Mesenchymal stem cell (in vitro differentiated cells and primary cell): ENCODE measurements at regions not wholly inside any gene's neighbourhood (a gene's known extent, or its start where the extent isn't known, plus 50 kb on each side); places are given as distances from the start of the nearest gene placed in this dataset.

Experiments used
- DNase-seq: peaks from one replicate; pipeline ENCODE4 v3.0.0-alpha.2; 2013
- H2AFZ ChIP-seq: one replicate; pipeline ENCODE4 v1.6.1; 2013; ENCODE audit warnings: low read depth, mild to moderate bottlenecking, control low read depth, inconsistent platforms, low read length, moderate library complexity
- H2AK5ac ChIP-seq: 2 replicates; pipeline ENCODE4 v1.6.1; 2013; ENCODE audit warnings: low read length, moderate library complexity, mild to moderate bottlenecking, inconsistent platforms; ENCODE audit not compliant: severe bottlenecking
- H2BK120ac ChIP-seq: one replicate; pipeline ENCODE4 v1.6.1; 2013; ENCODE audit warnings: low read depth, mild to moderate bottlenecking, inconsistent platforms, low read length, moderate library complexity
- H2BK12ac ChIP-seq, 2 experiments: one replicate each; pipeline ENCODE4 v1.6.1; 2013; ENCODE audit warnings: inconsistent platforms in 2 of 2, low read length in 2 of 2, mild to moderate bottlenecking in 2 of 2, moderate library complexity in 2 of 2, control low read depth in 1 of 2
- H2BK15ac ChIP-seq: one replicate; pipeline ENCODE4 v1.6.1; 2013; ENCODE audit warnings: mild to moderate bottlenecking, low read depth, inconsistent platforms; ENCODE audit not compliant: poor library complexity, severe bottlenecking
- H2BK5ac ChIP-seq: 2 replicates; pipeline ENCODE4 v1.6.1; 2013; ENCODE audit warnings: low read depth, mild to moderate bottlenecking, low read length, control low read depth, inconsistent platforms; ENCODE audit not compliant: poor library complexity, severe bottlenecking
- H3K14ac ChIP-seq, 2 experiments: one replicate each; pipeline ENCODE4 v1.6.1; 2013; ENCODE audit warnings: inconsistent platforms in 2 of 2, low read length in 2 of 2, control low read depth in 1 of 2, mild to moderate bottlenecking in 1 of 2, moderate library complexity in 1 of 2
- H3K18ac ChIP-seq, 2 experiments: one replicate each; pipeline ENCODE4 v1.6.1; 2013; ENCODE audit warnings: inconsistent platforms in 2 of 2, low read length in 2 of 2, control low read depth in 1 of 2, low read depth in 1 of 2, mild to moderate bottlenecking in 1 of 2
- H3K23ac ChIP-seq, 2 experiments: one replicate each; pipeline ENCODE4 v1.6.1; 2013; ENCODE audit warnings: inconsistent platforms in 2 of 2, low read length in 2 of 2, mild to moderate bottlenecking in 2 of 2, moderate library complexity in 2 of 2, control low read depth in 1 of 2
- H3K27ac ChIP-seq: 2 replicates; pipeline ENCODE4 v1.5.1; 2013; ENCODE audit warnings: mild to moderate bottlenecking, moderate library complexity, low read length, control low read depth, inconsistent platforms; ENCODE audit not compliant: poor library complexity, severe bottlenecking
- H3K27me3 ChIP-seq, 2 experiments: 2 replicates each; pipeline versions ENCODE4 v1.6.1 to v1.7.0; 2013; ENCODE audit warnings: low read length in 2 of 2, mild to moderate bottlenecking in 2 of 2, moderate library complexity in 2 of 2, control low read depth in 1 of 2, inconsistent platforms in 1 of 2; ENCODE audit not compliant: control insufficient read depth in 1 of 2, insufficient read depth in 1 of 2
- H3K36me3 ChIP-seq, 2 experiments: 2 replicates each; pipeline versions ENCODE4 v1.6.1 to v1.7.0; 2013; ENCODE audit warnings: low read length in 2 of 2, control low read depth in 1 of 2, inconsistent platforms in 1 of 2, low read depth in 1 of 2, mild to moderate bottlenecking in 1 of 2; ENCODE audit not compliant: insufficient read depth in 2 of 2, control insufficient read depth in 1 of 2
- H3K4ac ChIP-seq, 2 experiments: one replicate each; pipeline ENCODE4 v1.6.1; 2013; ENCODE audit warnings: inconsistent platforms in 2 of 2, low read length in 2 of 2, mild to moderate bottlenecking in 2 of 2, moderate library complexity in 2 of 2, control low read depth in 1 of 2, low read depth in 1 of 2
- H3K4me1 ChIP-seq: 2 replicates; pipeline ENCODE4 v1.6.1; 2013; ENCODE audit warnings: low read depth, low read length, control low read depth; ENCODE audit not compliant: control insufficient read depth, insufficient read depth
- H3K4me2 ChIP-seq: 2 replicates; pipeline ENCODE4 v1.6.1; 2013; ENCODE audit warnings: low read length, mild to moderate bottlenecking, inconsistent platforms; ENCODE audit not compliant: poor library complexity, severe bottlenecking
- H3K4me3 ChIP-seq, 2 experiments: 2 replicates each; pipeline versions ENCODE4 v1.5.1 to v1.7.0; 2013; ENCODE audit warnings: low read length in 2 of 2, mild to moderate bottlenecking in 2 of 2, control low read depth in 1 of 2, low read depth in 1 of 2; ENCODE audit not compliant: insufficient read depth in 1 of 2
- H3K79me1 ChIP-seq: replicated peaks from 2 replicates; pipeline ENCODE4 v1.6.1; 2013; ENCODE audit warnings: mild to moderate bottlenecking, control low read depth, low read length, inconsistent platforms; ENCODE audit not compliant: poor library complexity, severe bottlenecking
- H3K9ac ChIP-seq: 2 replicates; pipeline ENCODE4 v1.7.0; 2013; ENCODE audit warnings: mild to moderate bottlenecking, low read length, moderate library complexity
- H3K9me3 ChIP-seq: 2 replicates; pipeline ENCODE4 v1.7.0; 2013; ENCODE audit warnings: mild to moderate bottlenecking, low read length; ENCODE audit not compliant: control insufficient read depth
- H4K8ac ChIP-seq: one replicate; pipeline ENCODE4 v1.6.1; 2013; ENCODE audit warnings: inconsistent platforms, mild to moderate bottlenecking, low read length, moderate library complexity
- H4K91ac ChIP-seq: one replicate; pipeline ENCODE4 v1.6.1; 2013; ENCODE audit warnings: mild to moderate bottlenecking, low read length, inconsistent platforms
- WGBS: methylation state at CpG from one replicate; pipeline ENCODE4 v1.1.7; 2013; ENCODE audit warnings: mixed read lengths; 5-methylcytosine and 5-hydroxymethylcytosine counted together

DNA sequence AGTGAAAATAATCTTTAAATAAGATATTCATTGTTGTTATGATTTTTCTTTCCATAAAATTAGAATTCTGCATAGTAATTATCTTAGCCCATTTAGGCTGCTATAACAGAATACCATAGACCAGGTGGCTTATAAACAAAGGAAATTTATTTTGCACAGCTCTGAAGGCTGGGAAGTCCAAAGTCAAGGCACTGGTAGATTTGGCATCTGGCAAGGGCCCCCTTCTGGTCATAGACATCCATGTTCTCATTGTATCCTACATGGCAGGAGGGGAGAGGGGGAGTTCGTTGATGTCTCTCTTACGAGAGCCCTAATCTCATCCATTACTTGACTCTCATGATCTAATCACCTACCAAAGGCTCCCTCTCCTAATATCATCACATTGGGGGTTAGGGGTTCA lies 175.0 kb upstream of the CCN2 start:
- peaks cover 2% of the 10 kb centered on the region for H3K4me1 ChIP-seq
- no peak overlapping the region for H3K4me2 ChIP-seq
- H3K27ac ChIP-seq = no peak overlapping the region
- no peak overlapping the region for H4K8ac ChIP-seq
- no peak overlapping the region for H2BK120ac ChIP-seq
- no peak overlapping the region for H3K18ac ChIP-seq
- H3K4ac ChIP-seq = no peak overlapping the region
- H3K9me3 ChIP-seq = no peaks in the 10 kb centered on the region
- no peaks in the 10 kb centered on the region for H3K79me1 ChIP-seq
- H3K36me3 ChIP-seq = no peaks in the 10 kb centered on the region
- no peaks in the 10 kb centered on the region for H3K27me3 ChIP-seq
- DNase-seq = no peak
- no peak overlapping the region for H3K14ac ChIP-seq
- H3K23ac ChIP-seq = no peak overlapping the region
- no peak overlapping the region for H2BK12ac ChIP-seq
- no peak overlapping the region for H2BK15ac ChIP-seq
- H4K91ac ChIP-seq = no peak overlapping the region
- H3K4me3 ChIP-seq = no peak overlapping the region
- no peak overlapping the region for H2AFZ ChIP-seq
- no peak overlapping the region for H2AK5ac ChIP-seq
- H2BK5ac ChIP-seq = no peak overlapping the region
- WGBS = no CpG with 5 or more reads among the region's 2 CpGs
- no peak overlapping the region for H3K9ac ChIP-seq

DNA sequence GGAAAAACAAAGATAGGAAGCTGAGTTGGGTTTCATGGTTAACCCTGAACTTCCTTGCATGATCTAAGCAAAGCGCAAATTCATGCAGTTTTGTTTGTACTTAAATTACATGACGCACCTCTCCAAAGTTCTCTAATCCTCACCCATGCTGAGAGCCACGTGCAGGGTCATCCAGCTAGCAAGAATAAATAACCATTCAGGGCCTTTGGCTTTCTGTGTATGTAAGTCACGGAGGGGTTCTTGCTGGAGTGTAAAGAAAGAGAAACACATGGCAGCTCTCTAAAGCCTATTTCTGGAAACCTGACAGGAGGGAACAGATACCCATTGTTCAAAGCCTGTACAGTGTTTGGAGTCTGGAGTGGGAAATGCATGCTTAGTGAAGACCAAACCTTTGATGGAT lies 171.7 kb upstream of the CCN2 start:
- Histone ChIP-seq H3K4me3 (no peak overlapping the region), H3K18ac (no peak overlapping the region), H3K4ac (no peak overlapping the region), H3K23ac (no peak overlapping the region), H2AFZ (no peak overlapping the region), H2BK15ac (no peak overlapping the region), H2BK12ac (no peak overlapping the region), H4K8ac (no peak overlapping the region), H3K27ac (no peak overlapping the region), H2AK5ac (no peak overlapping the region), H2BK5ac (no peak overlapping the region), H3K9me3 (no peaks in the 10 kb centered on the region), H3K14ac (no peak overlapping the region), H4K91ac (no peak overlapping the region), H3K79me1 (no peaks in the 10 kb centered on the region), H2BK120ac (no peak overlapping the region), H3K4me2 (no peak overlapping the region), H3K27me3 (no peaks in the 10 kb centered on the region), H3K4me1 (no peaks in the 10 kb centered on the region), H3K36me3 (no peaks in the 10 kb centered on the region), H3K9ac (no peak overlapping the region)
- 62% methylated on average over 4 of the region's 4 CpGs for WGBS
- peak; percentile 88 for DNase-seq

DNA sequence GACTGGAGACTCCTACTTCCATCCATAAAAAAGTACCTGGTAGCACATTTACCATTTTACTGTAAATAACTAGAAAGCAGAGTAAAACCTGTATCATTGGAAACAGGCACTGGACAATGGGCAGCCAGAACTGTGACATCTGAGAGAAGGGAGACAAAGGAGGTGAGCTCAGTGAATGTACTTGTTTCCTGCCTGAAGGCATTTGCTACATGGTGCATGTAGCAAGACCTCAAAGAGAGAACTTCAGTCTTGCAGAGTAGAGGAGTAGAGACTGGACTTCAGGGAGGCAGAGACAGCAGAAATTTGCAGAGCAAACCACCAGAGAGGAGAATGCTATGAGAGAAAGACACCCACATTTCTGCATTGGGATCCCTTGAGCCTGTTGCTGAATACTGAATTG lies 171.0 kb upstream of the CCN2 start:
- H2BK12ac ChIP-seq = peak overlapping the region in 1 of 2 experiments; percentile 2
- no peak overlapping the region for H2AFZ ChIP-seq
- no peak overlapping the region for H3K27ac ChIP-seq
- H3K14ac ChIP-seq = no peak overlapping the region
- DNase-seq = peak; percentile 15
- no peak overlapping the region for H2BK5ac ChIP-seq
- no peak overlapping the region for H3K9ac ChIP-seq
- no peaks in the 10 kb centered on the region for H3K36me3 ChIP-seq
- H2BK120ac ChIP-seq = no peak overlapping the region
- no peaks in the 10 kb centered on the region for H3K9me3 ChIP-seq
- H2BK15ac ChIP-seq = no peak overlapping the region
- no peak overlapping the region for H3K23ac ChIP-seq
- H4K91ac ChIP-seq = no peak overlapping the region
- H3K4me1 ChIP-seq = no peaks in the 10 kb centered on the region
- no peak overlapping the region for H2AK5ac ChIP-seq
- H3K18ac ChIP-seq = no peak overlapping the region
- H3K4me2 ChIP-seq = no peak overlapping the region
- H3K27me3 ChIP-seq = no peaks in the 10 kb centered on the region
- no peak overlapping the region for H3K4me3 ChIP-seq
- H3K79me1 ChIP-seq = no peaks in the 10 kb centered on the region
- H4K8ac ChIP-seq = no peak overlapping the region
- no peak overlapping the region for H3K4ac ChIP-seq

DNA sequence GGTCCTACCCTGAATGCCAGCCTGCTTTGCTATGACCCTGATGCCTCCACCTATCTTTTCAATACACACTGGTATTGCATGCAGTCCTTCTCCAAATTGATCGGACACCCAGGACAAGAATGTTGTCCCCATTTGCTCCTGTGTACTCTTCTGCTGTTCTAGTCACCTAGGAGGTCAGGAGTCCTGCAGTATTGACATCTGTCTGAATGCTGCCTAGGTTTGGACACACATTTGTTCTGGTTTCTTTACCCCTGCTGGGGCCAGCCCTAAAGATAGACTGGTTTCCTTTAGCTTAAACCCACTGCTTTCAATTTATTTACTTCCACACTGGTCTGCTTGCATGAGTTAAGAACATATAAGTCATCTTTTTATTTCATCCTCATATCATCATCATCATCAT lies 167.0 kb upstream of the CCN2 start:
- WGBS = 100% methylated on average over 1 of the region's 1 CpG
- no peak overlapping the region for H2BK12ac ChIP-seq
- no peak overlapping the region for H2BK5ac ChIP-seq
- no peaks in the 10 kb centered on the region for H3K36me3 ChIP-seq
- H3K9ac ChIP-seq = no peak overlapping the region
- H2AFZ ChIP-seq = no peak overlapping the region
- H3K18ac ChIP-seq = peak overlapping the region in 1 of 2 experiments; percentile 18
- H3K14ac ChIP-seq = no peak overlapping the region
- no peak overlapping the region for H3K4ac ChIP-seq
- no peak overlapping the region for H2BK120ac ChIP-seq
- H3K27me3 ChIP-seq = no peaks in the 10 kb centered on the region
- H3K4me1 ChIP-seq = no peaks in the 10 kb centered on the region
- H2BK15ac ChIP-seq = no peak overlapping the region
- no peak overlapping the region for H3K4me3 ChIP-seq
- no peak overlapping the region for H3K23ac ChIP-seq
- H3K9me3 ChIP-seq = no peaks in the 10 kb centered on the region
- DNase-seq = no peak
- H3K4me2 ChIP-seq = no peak overlapping the region
- H2AK5ac ChIP-seq = no peak overlapping the region
- H4K8ac ChIP-seq = no peak overlapping the region
- H3K79me1 ChIP-seq = no peaks in the 10 kb centered on the region
- no peak overlapping the region for H3K27ac ChIP-seq
- H4K91ac ChIP-seq = no peak overlapping the region
